Tongue (tissue), 1 donor: ENCODE measurements at regions not wholly inside any gene's neighbourhood (a gene's known extent, or its start where the extent isn't known, plus 50 kb on each side); places are given as distances from the start of the nearest gene placed in this dataset.
A peak's percentile ranks its signal among the peaks of the same experiment; 100 is the strongest.

Experiments
- DNase-seq: peaks from one replicate; pipeline ENCODE4 v3.0.0-alpha.2; 2015

DNA sequence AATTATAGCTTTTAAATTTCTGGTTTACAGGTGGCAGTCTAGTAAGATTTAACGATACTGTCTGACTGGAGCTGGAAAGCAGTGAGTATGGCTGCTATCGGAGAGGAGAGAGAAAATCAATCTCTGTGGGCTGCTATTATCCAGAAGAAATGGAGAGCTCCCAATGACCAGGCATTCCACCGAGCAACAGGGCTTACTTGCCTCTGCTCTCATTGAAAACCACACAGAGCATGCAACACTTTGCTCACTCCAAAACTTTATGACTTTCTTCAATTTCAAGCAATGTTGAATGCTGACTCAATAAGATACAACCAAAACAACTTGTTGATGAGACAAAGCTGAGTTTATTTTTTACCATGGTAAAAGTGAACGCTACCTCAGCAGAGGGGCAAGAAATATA lies 337.0 kb upstream of the NCAM2 start:
- no peak for DNase-seq

DNA sequence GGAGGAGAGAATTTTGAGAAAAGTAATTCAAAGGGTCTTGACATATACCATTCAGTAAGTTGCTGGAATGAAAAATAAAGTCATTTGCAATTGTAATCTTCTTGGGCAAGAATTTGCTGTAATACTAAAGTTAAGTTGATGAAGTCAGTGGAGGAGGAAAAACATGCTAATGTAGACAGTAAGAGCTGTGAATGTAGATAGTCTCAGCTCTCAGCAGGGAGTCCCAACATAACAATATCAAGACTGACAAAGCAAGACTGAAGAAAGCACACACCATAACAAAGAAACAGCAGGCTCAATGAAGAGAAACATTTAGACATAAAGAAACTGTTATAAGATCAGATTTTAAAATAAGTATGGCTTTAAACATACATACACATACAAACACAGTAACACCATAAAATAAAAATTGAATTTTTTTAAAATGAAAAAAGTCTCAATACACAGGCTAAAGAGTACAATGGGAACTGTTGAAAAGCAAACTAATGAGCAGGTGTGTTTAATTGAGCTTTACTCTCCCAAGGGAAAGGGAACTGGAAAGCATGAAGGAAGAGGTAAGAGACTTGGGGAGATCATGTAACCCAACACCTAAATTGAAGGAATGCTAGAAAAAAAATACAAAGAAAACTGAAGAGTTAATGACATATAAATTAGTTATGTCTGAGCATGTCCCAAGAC lies 336.3 kb upstream of the NCAM2 start:
- no peak for DNase-seq

DNA sequence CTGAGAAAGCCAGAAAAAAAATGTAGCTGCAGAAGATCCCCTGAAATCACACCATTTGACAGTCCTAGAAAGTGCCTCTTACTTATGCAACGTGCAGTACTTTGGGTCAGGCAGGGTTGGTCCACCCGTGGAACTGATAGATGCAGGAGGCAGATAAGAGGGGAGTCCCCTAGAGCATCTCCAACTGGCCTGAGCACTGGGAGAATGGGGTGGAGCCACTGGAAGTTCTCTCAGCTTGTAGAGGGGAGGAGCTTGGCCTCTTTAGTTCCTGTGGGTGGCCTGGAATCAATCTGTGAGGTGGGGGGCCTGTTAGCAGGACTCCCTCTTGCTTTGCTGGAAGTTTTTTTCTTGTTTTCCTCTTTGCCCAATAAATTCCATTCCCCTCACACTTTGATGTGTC lies 335.7 kb upstream of the NCAM2 start:
- DNase-seq = peak; percentile 12

DNA sequence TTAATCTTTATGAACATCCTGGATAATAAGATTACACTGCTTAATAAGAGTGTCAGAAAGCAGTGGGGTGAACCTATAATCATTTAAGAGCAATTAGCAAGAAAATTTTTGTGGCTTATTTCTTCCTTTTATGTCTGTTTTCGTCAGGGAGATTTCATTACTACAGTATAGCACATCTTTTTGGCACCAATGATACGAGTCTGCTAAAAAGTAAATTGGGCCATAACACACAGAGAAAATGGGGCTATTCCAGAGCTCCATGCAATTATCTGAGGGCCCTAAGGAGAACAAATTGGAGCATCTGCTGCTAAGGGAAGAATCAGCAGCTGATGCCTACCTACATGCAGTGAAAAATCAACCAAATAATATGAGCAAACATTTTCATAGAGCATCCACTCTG lies 330.3 kb upstream of the NCAM2 start:
- no peak for DNase-seq

DNA sequence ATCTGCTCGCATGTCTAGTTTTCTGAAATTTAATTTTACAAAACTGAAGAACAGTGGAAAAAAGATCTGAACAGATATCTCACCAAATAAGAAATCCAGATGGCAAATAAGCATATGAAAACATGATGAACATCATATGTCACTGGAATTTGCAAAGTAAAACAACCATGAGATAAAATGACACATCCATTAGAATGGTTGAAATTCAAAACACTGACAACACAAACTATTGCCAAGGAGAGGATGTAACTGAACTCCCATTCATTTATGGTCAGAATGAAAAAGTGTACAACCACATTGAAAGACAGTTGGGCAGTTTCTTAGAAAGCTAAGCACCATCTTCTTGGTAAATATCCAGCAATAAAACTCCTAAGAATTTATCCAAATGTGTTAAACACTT lies 312.7 kb upstream of the NCAM2 start:
- no peak for DNase-seq

DNA sequence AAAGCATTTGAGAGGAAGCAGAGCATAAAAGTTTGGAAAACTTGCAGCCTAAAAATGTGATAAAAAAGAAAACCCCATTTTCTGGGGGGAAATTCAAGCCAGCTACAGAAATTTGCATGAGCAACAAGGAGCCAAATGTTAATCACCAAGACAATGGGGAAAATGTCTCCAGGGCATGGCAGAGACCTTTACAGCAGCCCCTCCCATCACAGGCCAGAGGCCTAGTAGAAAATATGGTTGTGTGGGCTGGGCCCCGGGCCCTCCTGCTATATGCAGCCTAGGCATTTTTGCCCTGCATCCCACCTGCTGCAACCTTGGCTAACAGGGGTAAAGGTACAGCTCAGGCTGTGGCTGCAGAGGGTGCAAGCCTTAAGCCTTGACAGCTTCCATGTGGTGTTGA lies 299.6 kb upstream of the NCAM2 start:
- DNase-seq = no peak

DNA sequence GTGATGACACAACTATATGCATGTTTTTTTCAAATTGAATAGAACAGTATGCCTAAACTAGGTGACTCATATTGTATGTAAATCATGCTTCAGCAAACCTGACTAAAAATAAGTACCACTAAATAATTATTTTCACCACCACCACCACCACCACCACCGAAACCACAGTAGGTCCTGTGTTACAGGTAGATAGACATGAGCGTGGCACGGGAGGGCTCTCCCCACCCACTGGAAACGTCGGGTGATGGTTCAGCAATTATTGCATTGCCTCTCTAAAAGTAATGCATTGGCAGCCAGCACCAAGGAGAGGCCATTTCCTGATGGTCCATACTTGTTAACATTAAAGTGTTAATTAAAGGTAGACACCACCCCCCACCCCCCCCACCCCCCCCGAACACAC lies 297.0 kb upstream of the NCAM2 start:
- no peak for DNase-seq

DNA sequence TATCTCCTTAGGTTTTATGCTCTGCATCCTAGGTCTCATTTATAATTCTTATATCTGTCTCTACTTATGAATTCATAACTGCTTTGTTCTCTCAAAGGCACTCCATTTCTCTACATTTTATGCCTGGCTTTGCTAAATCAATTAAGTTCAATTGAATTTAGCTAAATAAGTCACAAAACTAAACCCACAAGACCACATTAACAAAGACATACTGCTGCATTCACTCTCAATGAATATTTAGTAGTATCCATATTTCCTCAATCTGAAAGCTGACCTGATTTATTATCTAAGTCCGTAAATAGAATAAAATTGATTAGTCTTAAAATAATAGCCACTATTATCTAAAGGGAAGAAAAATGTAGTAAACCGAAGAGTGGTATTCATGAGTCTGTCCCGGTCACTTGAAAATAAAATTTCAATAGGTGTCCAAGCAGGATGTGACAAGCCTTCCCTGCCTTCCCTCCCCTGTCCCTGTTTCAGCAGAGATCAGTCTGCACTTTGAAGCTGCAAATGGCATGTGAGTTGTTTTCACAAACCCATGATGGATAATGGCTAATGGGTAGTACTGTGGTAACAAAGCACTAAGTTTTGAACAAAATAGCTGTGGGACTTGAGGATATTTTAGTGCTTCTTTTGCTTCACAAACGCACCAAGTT lies 295.0 kb upstream of the NCAM2 start:
- no peak for DNase-seq

DNA sequence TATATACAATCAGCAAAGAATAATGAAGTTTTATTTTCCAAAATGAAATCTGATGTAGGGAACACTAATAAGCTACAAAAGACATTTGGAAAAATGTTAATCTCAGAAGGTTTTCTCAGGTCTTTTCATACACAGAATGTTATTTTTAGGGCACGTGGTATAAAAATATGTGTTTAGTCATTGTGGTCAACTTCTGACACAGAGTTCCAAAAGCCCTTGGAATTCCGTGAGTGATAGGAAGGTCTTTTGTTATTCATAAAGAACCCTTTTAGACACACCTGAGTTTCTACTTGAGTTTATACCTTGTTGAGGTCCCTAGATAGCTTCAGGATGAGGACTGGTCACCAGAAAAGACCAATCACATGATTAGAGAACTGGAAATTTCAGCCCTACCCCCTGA lies 277.6 kb upstream of the NCAM2 start:
- no peak for DNase-seq

DNA sequence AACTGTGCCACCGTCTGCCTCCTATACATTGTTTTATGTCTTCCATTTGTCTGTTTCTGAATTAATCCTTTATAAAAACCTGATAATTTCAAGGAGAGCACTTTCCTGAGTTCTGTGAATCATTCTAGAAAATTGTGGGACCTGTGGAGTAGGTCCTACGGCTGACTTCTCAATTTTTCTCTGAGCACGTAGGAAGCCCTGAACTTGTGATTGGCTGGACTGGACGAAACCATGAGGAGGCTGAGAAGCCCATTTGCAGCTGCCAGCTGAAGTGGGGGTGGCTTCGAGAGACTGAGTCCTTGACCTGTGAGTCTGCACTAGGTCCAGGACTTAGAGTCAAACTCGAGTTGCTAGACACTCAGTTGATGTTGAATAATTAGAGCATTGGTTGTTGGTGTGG lies 277.1 kb upstream of the NCAM2 start:
- DNase-seq = no peak

DNA sequence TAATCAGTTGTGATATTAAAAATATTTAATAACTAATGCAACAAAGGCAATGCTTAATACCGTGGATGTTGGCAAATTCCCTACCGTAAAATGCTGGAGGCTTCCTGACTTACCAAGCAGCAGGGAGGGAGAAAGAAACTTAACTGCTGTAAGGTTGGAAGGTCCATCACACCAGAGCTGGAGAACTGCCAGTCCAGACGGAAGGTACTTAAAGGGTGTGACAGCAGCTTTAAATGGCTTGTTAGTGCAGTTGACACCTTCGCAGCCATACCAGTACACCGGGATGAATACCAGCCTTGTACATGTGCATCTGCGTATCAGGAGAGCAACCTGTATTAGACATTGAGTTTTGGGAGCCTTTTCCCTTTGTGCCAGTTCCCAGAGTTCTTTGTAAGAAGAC lies 269.5 kb upstream of the NCAM2 start:
- no peak for DNase-seq

DNA sequence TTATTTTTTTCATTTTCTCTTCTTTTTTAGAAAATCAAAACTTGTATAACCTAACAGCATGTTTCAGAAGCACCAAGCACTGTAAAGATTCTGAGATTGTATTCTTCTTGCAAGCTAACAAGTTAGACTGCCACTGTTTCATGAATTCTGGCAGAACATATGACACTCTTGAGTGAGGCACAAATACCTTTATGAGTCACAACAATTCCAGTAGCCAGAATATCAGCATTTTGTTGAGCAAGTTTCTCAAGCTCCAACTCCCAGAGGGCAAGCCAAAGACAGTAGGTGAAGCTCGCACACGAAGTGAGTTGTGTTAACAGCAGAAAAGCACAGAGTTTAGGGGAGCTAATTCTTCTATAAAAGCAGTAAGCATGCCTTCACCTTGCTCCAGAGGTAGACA lies 268.8 kb upstream of the NCAM2 start:
- DNase-seq = no peak

DNA sequence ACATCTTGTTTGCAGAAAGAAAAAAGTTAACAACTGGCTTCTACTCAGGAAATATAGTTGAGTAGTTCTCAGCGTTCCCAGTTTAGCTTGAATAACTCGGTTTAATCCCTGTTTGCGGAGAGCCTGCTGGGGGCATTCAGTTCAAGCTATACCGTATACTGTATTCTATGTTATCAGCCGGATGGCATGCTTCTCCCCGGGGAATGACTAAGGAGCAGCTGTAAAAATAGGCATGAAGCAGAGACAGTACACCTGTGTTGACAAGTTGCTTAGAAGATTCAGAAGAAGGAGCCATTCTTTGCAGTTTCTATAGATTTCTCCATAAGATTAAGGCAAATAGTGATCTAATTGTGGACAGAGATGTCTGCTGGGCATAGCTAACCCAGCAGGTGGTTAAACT lies 267.8 kb upstream of the NCAM2 start:
- peak; percentile 55 for DNase-seq

DNA sequence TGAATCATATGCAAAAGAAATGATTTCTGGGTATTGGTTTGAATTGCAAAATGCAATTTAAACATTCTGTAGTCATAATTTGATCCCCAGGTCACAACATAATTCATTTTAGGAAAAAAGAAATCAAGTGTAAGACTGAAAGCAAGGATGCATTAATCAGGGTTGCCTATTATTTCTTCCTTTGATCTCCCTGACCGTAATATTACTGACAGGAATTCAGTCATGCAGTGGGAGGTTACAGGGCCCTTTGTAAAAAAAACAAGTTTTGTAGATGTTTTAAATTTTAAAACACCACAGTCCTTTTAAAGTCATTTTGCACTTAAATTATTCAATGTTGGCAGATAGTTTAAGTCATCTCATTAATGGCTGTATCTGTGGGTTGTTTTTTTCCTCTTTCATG lies 263.0 kb upstream of the NCAM2 start:
- no peak for DNase-seq

DNA sequence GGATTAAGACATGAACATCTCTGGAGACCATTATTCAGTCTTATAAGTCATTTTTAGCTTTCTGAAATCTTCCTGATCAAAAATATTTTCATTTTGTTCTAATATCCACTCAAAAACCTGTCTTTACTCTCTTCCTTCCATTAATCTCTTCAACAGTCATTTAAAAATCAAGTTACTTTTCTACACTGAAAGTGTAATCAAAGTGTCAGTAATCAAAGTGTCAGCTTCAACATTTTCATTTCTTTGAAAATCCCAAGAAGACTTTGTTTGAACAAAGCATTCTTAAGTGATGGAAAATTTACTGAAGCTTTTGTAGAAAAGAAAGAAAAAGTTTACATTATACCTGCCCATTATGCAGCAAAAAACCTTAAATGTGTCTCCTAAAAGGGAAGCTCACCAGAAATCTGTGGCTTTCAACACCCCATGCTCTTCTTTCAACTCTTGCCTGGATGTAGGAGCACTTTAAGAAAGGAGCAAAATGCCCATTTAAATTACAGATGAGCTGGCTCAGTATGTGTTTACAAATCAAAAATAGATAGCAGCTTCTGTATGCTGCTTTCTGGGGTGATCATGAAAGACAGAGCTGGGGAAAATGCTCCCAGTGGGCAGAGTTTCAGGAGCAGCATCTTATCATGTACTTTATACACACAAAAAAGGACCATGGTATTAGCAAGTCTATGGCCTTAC lies 260.8 kb upstream of the NCAM2 start:
- DNase-seq = no peak

DNA sequence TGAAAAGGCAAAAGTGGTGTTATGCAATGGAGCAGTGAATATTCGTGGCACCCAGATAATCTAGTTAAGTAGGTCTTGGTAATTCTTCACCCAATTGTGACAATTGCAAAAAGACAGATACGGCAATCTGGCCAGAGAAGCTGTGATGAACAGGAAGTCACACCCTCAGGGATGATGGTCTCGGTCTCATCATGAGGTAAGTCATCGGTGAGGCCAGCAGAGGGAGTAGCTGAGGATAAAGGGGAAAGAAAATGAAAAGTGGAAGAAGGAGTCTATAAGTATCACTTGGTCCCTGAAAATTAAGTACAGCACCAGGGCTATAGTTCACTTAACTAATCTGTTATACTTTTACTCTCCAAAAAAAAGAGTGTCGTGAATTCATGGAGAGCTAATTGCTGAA lies 258.8 kb upstream of the NCAM2 start:
- DNase-seq = no peak

DNA sequence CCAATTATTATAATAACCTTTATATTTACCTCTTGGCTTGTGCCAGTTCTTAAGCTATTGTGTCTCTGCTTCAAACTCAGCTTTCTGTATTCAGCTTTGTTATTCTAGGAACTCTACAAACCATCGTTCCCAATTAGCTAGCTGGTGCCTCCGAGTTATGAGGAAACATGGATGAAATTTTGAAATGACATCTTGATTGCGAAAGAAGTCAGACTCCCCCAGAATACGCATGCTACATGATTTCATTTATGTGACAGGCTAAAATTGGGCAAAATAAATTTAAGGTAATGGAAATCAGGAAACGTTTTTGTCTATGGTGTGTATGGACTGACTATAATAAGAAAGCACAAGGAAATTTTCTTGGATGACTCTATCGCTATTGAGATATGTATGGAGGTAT lies 256.8 kb upstream of the NCAM2 start:
- DNase-seq = no peak

DNA sequence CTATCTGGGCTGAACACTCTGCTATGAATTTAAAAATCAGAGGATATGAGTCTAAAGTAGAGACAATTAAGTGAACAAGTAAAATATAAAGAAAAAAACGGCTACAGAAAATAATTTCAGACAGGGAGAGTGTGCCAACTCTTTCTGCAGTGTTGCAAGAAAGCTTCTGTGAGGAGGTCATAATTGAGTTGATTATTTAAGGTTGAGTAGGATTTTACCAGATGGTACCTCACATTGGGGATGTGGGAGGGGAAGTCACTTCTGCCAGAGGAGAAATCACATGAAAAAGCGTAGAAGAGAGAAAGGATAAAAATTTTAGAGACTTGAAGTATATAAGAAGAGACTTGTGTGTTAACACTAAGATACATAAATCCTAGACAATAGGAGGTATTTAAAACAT lies 238.0 kb upstream of the NCAM2 start:
- no peak for DNase-seq

DNA sequence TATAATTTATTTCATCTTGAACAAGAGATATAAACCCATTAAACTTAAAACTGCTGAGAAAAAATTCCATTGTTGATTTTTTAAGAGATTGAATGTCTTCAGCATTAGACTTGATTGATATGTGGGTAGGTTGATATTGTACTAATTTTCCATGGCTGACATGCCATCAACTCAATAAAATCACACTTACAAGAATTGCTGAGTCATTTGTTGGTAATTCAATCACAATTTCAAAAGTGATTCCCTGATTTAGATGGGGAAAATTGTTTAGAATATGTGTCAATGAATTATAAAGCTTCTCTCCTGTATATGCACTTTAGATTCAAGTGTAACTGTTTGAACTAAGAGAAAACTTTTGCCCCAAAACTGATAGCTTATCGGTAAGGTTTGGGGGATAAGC lies 223.5 kb upstream of the NCAM2 start:
- no peak for DNase-seq

DNA sequence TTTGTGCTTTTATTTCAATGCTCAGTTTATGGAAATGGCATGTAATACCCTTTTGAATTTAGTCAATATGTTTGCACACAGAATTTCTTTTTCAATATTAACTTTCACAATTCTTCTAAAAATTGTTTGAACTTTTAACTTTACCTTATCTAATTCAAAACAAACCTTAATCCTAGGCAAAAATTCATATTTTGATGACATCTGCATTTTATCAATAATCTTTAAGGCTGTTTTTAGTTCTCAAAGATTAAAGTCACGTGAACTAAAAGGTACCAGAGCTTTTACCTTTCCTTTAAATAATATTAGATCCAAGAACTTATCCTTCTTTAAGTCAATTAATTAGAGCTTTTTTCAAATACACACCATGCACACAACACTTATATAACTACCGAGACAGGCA lies 218.9 kb upstream of the NCAM2 start:
- no peak for DNase-seq

DNA sequence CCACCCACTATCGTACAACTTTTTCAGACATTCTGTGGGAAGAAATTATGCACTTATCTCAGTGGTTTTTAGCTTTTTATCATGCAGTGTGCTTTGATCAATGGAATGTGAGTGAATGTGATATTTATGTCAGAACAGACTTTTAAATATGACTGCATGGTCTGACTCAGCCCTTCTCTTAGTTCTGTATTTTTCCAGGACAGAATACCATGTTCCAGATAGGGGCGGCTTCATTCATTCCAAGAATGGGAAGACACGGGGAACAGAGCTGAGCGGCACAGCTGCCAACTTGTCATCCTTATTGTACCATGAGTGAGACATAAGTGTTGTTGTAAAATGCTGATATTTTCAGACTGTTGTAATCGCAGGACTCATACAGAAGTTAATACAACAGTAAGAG lies 214.6 kb upstream of the NCAM2 start:
- DNase-seq = no peak

DNA sequence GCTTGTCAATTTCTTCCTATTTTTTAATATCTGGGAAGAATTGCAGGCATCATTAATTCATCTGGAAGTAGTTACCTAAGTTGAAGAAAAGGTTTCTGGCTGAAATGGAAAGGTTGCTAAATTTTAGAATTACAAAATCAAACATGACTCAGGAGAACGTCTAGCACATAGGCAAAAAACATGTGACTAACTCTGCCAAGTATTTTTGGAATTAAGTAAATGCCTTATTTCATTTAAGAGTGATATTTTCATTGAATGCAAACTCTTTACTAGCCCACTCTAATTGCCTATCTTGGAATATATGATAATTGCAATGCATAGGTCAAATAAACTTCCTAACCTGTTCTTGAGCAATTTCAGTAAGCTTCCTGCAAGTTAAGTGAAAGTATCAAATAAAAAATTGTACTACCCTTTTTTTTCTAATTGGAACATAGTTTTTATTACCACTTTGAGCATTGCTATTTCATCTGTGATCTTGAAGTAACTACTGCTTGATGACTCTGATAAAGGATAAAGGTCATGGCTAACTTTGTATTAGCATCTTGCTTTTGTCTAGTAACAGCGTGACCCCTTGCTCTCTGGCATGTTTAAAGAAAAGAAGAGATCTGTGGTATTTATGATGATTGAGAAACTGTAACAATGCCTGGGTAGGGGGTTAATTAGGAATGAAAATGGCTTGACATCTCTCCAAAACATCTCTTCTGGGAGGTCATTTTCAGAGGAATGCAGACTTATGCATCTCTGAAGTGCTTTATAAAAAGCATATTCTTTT lies 208.3 kb upstream of the NCAM2 start:
- no peak for DNase-seq

DNA sequence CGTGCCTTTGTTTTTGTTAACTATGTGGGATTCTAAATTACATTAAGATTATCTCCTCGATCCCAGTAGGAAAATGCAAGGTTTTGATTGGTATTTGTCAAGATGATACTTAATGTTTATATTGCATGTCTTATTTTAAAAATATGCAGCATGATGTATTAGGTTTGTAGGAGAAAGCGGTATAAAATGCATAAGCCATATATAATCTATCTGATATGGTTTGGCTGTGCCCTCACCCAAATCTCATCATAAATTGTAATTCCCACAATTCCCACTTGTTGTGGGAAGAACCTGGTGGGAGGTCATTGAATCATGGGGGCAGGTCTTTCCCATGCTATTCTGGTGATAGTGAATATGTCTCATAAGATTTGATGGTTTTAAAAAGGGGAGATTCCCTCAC lies 198.1 kb upstream of the NCAM2 start:
- peak; percentile 59 for DNase-seq
